ENCODE measurements at regions not wholly inside any gene's neighbourhood (a gene's known extent, or its start where the extent isn't known, plus 50 kb on each side); places are given as distances from the start of the nearest gene placed in this dataset.

DNA sequence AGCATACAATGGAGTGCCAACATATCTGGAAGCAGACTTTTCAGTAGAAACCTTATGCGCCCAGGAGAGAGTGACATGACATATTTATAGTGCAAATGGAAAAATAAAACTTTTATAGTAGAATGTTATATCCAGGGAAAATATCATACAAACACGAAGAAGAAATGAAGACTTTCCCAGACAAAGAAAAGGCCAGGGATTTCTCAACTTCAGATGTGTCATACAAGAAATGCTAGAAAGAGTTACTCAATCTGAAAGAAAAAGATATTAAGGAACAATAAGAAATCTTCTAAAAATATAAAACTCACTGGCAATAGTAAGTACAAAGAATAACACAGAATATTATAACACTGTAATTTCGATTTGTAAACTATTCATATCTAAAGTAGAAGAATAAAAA, 1269.3 kb downstream of the GRIK2 start:
- Histone ChIP-seq H3K27ac (no peak overlapping the region), H3K27me3 (no peaks in the 10 kb centered on the region), H3K9me3 (no peaks in the 10 kb centered on the region), H3K4me1 (no peaks in the 10 kb centered on the region), H3K4me3 (no peak overlapping the region), H3K36me3 (no peaks in the 10 kb centered on the region)
- WGBS, 2 donors = 53 to 62% methylated on average over 3 of the region's 3 CpGs
- FAIRE-seq = no peak
- intact Hi-C loops (cut with DNase I) = no loop called here
- TF ChIP-seq, protein P1, sequence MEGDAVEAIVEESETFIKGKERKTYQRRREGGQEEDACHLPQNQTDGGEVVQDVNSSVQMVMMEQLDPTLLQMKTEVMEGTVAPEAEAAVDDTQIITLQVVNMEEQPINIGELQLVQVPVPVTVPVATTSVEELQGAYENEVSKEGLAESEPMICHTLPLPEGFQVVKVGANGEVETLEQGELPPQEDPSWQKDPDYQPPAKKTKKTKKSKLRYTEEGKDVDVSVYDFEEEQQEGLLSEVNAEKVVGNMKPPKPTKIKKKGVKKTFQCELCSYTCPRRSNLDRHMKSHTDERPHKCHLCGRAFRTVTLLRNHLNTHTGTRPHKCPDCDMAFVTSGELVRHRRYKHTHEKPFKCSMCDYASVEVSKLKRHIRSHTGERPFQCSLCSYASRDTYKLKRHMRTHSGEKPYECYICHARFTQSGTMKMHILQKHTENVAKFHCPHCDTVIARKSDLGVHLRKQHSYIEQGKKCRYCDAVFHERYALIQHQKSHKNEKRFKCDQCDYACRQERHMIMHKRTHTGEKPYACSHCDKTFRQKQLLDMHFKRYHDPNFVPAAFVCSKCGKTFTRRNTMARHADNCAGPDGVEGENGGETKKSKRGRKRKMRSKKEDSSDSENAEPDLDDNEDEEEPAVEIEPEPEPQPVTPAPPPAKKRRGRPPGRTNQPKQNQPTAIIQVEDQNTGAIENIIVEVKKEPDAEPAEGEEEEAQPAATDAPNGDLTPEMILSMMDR (IDR thresholded peaks at IDR 0.05) = no peak
- no peak for DNase-seq
- ATAC-seq = no peak

DNA sequence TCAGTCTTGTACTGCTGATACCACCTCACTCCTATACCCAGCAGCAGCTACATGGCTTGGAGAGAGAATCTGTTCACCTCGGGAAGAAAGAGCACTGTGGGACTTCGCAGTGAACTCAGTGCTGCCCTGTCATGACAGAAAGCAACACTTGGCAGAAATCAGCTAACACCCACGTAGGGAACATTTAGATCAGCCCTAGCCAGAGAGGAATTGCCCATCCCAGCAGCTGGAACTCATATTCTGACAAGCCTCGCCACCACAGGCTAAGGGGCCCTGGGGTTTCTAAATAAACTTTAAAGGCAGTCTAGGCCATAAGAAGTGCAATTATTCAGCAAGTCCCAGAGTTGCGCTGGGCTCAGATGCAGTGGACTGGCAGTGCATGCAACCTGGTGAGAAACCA, 1266.8 kb downstream of the GRIK2 start:
- TF ChIP-seq, protein P1 (IDR thresholded peaks at IDR 0.05) = no peak
- H3K9me3 ChIP-seq = no peaks in the 10 kb centered on the region
- DNase-seq (no peak), FAIRE-seq (no peak), ATAC-seq (no peak)
- intact Hi-C loops (cut with DNase I) = no loop called here
- no peaks in the 10 kb centered on the region for H3K4me1 ChIP-seq
- H3K4me3 ChIP-seq = no peak overlapping the region
- 53 to 63% methylated on average over 5 of the region's 5 CpGs for WGBS, 2 donors
- no peaks in the 10 kb centered on the region for H3K27me3 ChIP-seq
- no peak overlapping the region for H3K27ac ChIP-seq
- no peaks in the 10 kb centered on the region for H3K36me3 ChIP-seq

DNA sequence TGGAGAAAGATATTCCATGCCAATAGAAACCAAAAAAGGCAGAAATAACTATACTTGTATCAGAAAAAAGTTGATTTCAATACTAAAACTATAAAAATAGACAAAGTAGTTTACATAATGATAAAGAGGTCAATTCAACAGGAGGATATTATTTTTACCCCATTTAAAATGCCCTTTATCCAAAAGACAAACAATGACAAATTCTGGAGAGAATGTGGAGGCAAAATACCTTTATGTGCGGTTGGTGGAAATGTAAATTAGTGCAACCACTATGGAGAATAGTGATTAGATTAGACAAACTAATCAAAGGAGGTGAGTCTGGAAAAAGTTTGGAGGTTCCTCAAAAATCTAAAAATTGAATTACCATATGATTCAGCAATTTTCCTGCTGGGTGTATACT, 1262.3 kb downstream of the GRIK2 start:
- H3K27ac ChIP-seq = no peak overlapping the region
- 58 to 68% methylated on average over 1 of the region's 1 CpG for WGBS, 2 donors
- intact Hi-C loops (cut with DNase I) = no loop called here
- FAIRE-seq (no peak), DNase-seq (no peak), ATAC-seq (no peak)
- no peaks in the 10 kb centered on the region for H3K9me3 ChIP-seq
- TF ChIP-seq, protein P1 (IDR thresholded peaks at IDR 0.05) = no peak
- H3K4me1 ChIP-seq = no peaks in the 10 kb centered on the region
- H3K36me3 ChIP-seq = no peaks in the 10 kb centered on the region
- H3K4me3 ChIP-seq = no peak overlapping the region
- H3K27me3 ChIP-seq = no peaks in the 10 kb centered on the region

DNA sequence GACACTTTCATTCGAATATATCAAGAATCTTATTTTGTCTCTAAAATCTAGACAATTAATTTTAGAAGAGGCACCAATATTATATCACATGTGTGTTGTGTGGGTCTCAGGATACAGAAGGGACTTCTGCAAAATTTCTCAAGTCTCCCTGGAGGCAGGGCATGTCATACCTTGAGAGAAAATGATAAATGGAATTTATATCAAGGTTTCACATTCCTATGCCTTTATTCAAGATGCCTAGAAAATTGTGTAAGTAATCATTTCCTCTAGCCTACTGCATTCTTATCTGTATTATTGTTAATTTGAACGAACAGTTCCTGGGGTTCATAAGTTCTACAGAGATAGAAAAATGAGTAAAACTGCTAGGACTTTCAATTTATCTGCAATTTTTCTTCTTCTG, 1247.9 kb downstream of the GRIK2 start:
- Histone ChIP-seq H3K27ac (no peak overlapping the region), H3K4me3 (no peak overlapping the region), H3K4me1 (no peaks in the 10 kb centered on the region), H3K36me3 (no peaks in the 10 kb centered on the region), H3K27me3 (no peaks in the 10 kb centered on the region), H3K9me3 (no peaks in the 10 kb centered on the region)
- 39 to 46% methylated on average over 2 of the region's 2 CpGs for WGBS, 2 donors
- TF ChIP-seq, protein P1 (IDR thresholded peaks at IDR 0.05) = no peak
- intact Hi-C loops (cut with DNase I) = no loop called here
- DNase-seq = no peak
- FAIRE-seq = no peak
- no peak for ATAC-seq

DNA sequence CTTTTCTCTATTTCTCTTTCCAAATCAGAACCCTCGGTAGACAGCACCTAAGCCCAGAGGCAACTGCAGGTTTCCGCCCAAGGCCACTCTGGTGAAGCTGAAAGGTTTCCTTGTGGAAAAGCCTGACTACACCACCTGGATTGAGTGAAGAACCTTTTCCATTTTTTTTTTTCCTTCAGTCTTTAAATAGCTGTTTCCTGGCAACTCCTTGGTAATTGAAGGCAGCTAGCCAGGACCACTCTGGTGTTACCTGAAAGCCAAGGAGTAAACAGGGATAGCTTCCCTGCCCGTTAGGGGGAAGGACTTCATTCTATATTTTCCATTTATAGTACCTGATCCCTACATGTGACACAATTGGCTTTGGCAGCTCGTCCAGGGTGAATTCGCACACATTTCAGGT, 1238.4 kb downstream of the GRIK2 start:
- Histone ChIP-seq H3K36me3 (no peaks in the 10 kb centered on the region), H3K27me3 (no peaks in the 10 kb centered on the region), H3K27ac (no peak overlapping the region), H3K4me3 (no peak overlapping the region), H3K9me3 (no peaks in the 10 kb centered on the region), H3K4me1 (no peaks in the 10 kb centered on the region)
- intact Hi-C loops (cut with DNase I) = no loop called here
- DNase-seq (no peak), FAIRE-seq (no peak), ATAC-seq (no peak)
- TF ChIP-seq, protein P1 (IDR thresholded peaks at IDR 0.05) = no peak
- WGBS, 2 donors = 69 to 76% methylated on average over 5 of the region's 5 CpGs

Measured in pancreas (tissue), 10 donors.